Panc1 (cell line): ENCODE measurements at regions not wholly inside any gene's neighbourhood (a gene's known extent, or its start where the extent isn't known, plus 50 kb on each side); places are given as distances from the start of the nearest gene placed in this dataset.

Experiments used
- ATAC-seq: fragments of 200-7000 bp; cut with Tn5 transposase; 2 replicates; pipeline ENCODE4 v1.9.1; 2020; ENCODE audit warnings: mild to moderate bottlenecking, moderate library complexity
- BruUV-seq: library from RNA; stranded (reverse); fragments of 400-500 nt; replicated peaks from 2 replicates; lab custom pipeline; 2021; lab: Mats Ljungman, UMichigan
- CTCF ChIA-PET: fragments of 300-600 bp; sonication (Branson Sonifier 250); formaldehyde crosslinking; loops from one replicate; lab custom pipeline; 2022; ENCODE audit warnings: antibody characterized with exemption; lab: Charles Lee
- POLR2A ChIA-PET: fragments of 300-600 bp; sonication (Branson Sonifier 250); formaldehyde crosslinking; loops from one replicate; lab custom pipeline; 2022; ENCODE audit warnings: antibody characterized with exemption; lab: Charles Lee
- DNase-seq: peaks from one replicate; pipeline ENCODE4 v3.0.0-alpha.2; 2010; ENCODE audit warnings: low read depth, low spot score
- H3K27ac ChIP-seq: 2 replicates; pipeline ENCODE4 v1.5.1; 2011; ENCODE audit warnings: mild to moderate bottlenecking, low read length, inconsistent platforms
- H3K27me3 ChIP-seq: fragments of 200-500 bp; sonication (Bioruptor generic); 2 replicates; pipeline ENCODE4 v1.6.0; 2014; ENCODE audit warnings: low read length, inconsistent platforms; ENCODE audit not compliant: control insufficient read depth, insufficient read depth
- H3K36me3 ChIP-seq: fragments of 200-500 bp; sonication (Bioruptor generic); 2 replicates; pipeline ENCODE4 v1.5.1; 2014; ENCODE audit warnings: inconsistent platforms, mild to moderate bottlenecking, low read length, moderate library complexity; ENCODE audit not compliant: control insufficient read depth, insufficient read depth
- H3K4me1 ChIP-seq: 2 replicates; pipeline ENCODE4 v1.5.1; 2011; ENCODE audit warnings: inconsistent platforms, mild to moderate bottlenecking, low read length, moderate library complexity; ENCODE audit not compliant: control insufficient read depth, insufficient read depth
- H3K4me3 ChIP-seq, 2 experiments: 2 replicates each; pipeline ENCODE4 v1.5.1; 2011 to 2012; ENCODE audit warnings: low read depth in 2 of 2, low read length in 2 of 2, mild to moderate bottlenecking in 2 of 2, inconsistent platforms in 1 of 2, moderate library complexity in 1 of 2
- H3K9me3 ChIP-seq: fragments of 200-500 bp; sonication (Bioruptor generic); 2 replicates; pipeline ENCODE4 v1.5.1; 2014; ENCODE audit warnings: low read depth, mild to moderate bottlenecking, inconsistent platforms, low read length, moderate library complexity; ENCODE audit not compliant: control insufficient read depth, insufficient read depth
- POLR2AphosphoS5 ChIP-seq: IDR thresholded peaks from 2 replicates; pipeline ENCODE4 v1.6.1; 2012; ENCODE audit warnings: mild to moderate bottlenecking, low read depth, low read length, moderate library complexity
- SIN3A ChIP-seq: IDR thresholded peaks from 2 replicates; pipeline ENCODE4 v1.6.1; 2012; ENCODE audit warnings: low read depth, mild to moderate bottlenecking, low read length, moderate library complexity, borderline replicate concordance; ENCODE audit not compliant: insufficient read depth
- TCF7L2 ChIP-seq: IDR thresholded peaks from 2 replicates; pipeline ENCODE4 v1.6.1; 2011; ENCODE audit warnings: mild to moderate bottlenecking, low read depth, low read length, inconsistent platforms
- in situ Hi-C: cut with HindIII; loops from 2 replicates; pipeline ENCODE4 v1.10.0; 2016; ENCODE audit warnings: low sequenced_read_pairs, low pct_unique_long_range_greater_than_20kb
- intact Hi-C: fragments of 100-400 bp; cut with micrococcal nuclease; formaldehyde crosslinking; loops from one replicate; pipeline ENCODE4 v1.10.0; 2022; ENCODE audit not compliant: unreplicated experiment
- TF ChIP-seq, protein P1 (sequence below): fragments of 450-650 bp; IDR thresholded peaks from 2 replicates; pipeline ENCODE4 v1.5.1; 2017; ENCODE audit warnings: mild to moderate bottlenecking
- TF ChIP-seq, protein P2 (sequence below), 2 experiments: IDR thresholded peaks; 2 replicates each; pipeline ENCODE4 v1.6.1; 2011 to 2012; ENCODE audit warnings: low read depth in 2 of 2, control low read depth in 1 of 2, low read length in 1 of 2, mild to moderate bottlenecking in 1 of 2, moderate library complexity in 1 of 2; ENCODE audit not compliant: insufficient read depth in 1 of 2

DNA sequence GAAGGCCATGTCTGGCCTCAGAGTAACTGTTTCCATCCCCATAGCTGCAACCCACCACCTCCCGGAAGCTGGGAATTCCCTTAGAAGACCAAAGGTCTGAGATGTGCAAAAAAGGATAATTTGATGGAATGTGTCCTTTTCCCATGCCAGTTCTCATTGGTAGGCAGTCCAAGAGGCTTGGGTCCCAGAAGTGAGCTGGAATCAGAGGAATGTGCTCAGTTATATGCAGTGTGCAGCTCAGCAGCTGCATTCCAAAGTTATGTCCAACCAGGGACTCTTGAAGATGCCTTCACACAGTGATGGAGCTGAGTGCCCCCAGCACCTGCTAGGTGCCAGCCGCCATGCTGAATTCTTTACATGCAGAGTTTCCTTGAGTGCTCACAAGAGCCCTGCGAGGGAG is 583.9 kb upstream of the TBX3 start:
- intact Hi-C loops, result no loop called here
- TF ChIP-seq, protein P1, sequence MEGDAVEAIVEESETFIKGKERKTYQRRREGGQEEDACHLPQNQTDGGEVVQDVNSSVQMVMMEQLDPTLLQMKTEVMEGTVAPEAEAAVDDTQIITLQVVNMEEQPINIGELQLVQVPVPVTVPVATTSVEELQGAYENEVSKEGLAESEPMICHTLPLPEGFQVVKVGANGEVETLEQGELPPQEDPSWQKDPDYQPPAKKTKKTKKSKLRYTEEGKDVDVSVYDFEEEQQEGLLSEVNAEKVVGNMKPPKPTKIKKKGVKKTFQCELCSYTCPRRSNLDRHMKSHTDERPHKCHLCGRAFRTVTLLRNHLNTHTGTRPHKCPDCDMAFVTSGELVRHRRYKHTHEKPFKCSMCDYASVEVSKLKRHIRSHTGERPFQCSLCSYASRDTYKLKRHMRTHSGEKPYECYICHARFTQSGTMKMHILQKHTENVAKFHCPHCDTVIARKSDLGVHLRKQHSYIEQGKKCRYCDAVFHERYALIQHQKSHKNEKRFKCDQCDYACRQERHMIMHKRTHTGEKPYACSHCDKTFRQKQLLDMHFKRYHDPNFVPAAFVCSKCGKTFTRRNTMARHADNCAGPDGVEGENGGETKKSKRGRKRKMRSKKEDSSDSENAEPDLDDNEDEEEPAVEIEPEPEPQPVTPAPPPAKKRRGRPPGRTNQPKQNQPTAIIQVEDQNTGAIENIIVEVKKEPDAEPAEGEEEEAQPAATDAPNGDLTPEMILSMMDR, result no peak
- no peak for TF ChIP-seq SIN3A
- ATAC-seq (no peak), DNase-seq (no peak)
- Histone ChIP-seq H3K36me3 (no peaks in the 10 kb centered on the region), H3K27me3 (no peaks in the 10 kb centered on the region), H3K27ac (no peak overlapping the region), H3K4me3 (no peak overlapping the region), H3K4me1 (no peaks in the 10 kb centered on the region), H3K9me3 (no peaks in the 10 kb centered on the region)
- in situ Hi-C loops, result no loop called here
- BruUV-seq, result no TSS peak
- POLR2A ChIA-PET, result no interaction called here
- CTCF ChIA-PET, result no interaction called here

DNA sequence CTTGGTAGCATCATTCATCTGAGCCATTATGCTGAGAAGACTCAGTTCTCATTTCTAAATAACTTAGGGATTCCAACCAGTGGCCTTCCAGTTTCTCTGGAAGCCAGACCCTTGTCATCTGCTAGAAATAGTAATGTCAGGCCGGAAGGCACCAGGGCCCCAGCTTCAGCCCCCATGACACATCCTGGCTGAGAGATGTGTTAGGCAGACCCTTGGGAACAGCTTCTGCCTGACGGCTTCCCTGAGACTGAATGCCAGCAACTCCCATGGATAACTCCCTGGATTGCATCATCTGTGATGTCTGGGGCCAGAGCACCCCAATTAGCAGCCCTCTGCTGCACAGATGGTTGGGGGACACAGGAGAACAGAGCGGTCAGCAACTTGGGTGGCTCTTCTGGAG is 583.5 kb upstream of the TBX3 start:
- Histone ChIP-seq H3K27me3 (no peaks in the 10 kb centered on the region), H3K4me3 (no peak overlapping the region), H3K27ac (no peak overlapping the region), H3K9me3 (no peaks in the 10 kb centered on the region), H3K36me3 (no peaks in the 10 kb centered on the region), H3K4me1 (no peaks in the 10 kb centered on the region)
- in situ Hi-C loops, result no loop called here
- intact Hi-C loops, result no loop called here
- CTCF ChIA-PET, result no interaction called here
- DNase-seq (no peak), ATAC-seq (no peak)
- POLR2A ChIA-PET, result no interaction called here
- BruUV-seq, result no TSS peak
- TF ChIP-seq, protein P1, result no peak
- TF ChIP-seq POLR2AphosphoS5, result no peak
- no peak for TF ChIP-seq SIN3A
- TF ChIP-seq, protein P2, sequence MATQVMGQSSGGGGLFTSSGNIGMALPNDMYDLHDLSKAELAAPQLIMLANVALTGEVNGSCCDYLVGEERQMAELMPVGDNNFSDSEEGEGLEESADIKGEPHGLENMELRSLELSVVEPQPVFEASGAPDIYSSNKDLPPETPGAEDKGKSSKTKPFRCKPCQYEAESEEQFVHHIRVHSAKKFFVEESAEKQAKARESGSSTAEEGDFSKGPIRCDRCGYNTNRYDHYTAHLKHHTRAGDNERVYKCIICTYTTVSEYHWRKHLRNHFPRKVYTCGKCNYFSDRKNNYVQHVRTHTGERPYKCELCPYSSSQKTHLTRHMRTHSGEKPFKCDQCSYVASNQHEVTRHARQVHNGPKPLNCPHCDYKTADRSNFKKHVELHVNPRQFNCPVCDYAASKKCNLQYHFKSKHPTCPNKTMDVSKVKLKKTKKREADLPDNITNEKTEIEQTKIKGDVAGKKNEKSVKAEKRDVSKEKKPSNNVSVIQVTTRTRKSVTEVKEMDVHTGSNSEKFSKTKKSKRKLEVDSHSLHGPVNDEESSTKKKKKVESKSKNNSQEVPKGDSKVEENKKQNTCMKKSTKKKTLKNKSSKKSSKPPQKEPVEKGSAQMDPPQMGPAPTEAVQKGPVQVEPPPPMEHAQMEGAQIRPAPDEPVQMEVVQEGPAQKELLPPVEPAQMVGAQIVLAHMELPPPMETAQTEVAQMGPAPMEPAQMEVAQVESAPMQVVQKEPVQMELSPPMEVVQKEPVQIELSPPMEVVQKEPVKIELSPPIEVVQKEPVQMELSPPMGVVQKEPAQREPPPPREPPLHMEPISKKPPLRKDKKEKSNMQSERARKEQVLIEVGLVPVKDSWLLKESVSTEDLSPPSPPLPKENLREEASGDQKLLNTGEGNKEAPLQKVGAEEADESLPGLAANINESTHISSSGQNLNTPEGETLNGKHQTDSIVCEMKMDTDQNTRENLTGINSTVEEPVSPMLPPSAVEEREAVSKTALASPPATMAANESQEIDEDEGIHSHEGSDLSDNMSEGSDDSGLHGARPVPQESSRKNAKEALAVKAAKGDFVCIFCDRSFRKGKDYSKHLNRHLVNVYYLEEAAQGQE (IDR thresholded peaks at IDR 0.05; ENCODE audit: insufficient read depth in 1 of 2, low read depth in 2 of 2, low read length in 1 of 2), result no peak
- TF ChIP-seq TCF7L2, result no peak

DNA sequence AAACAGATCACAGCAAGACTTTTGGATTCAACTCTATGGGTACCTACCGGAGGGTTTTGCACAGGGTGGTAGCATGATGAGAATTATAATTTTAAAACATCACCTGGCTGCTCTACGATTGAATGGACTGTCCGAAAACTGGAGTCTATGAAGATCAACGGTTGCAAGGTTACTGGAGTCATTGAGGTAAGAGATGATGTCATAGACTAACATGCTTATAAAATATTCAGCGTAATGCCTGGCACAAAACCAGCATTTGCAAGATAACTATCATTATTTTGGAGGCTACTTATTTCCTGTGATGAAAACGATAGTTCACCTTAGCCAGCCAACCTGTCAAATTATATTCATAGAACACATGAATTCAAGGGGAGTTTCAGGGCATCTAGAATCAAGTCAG is 580.6 kb upstream of the TBX3 start:
- TF ChIP-seq TCF7L2 (no peak), SIN3A (no peak), POLR2AphosphoS5 (no peak)
- TF ChIP-seq, protein P2 (IDR thresholded peaks at IDR 0.05; ENCODE audit: insufficient read depth in 1 of 2, low read depth in 2 of 2, low read length in 1 of 2), result no peak
- TF ChIP-seq, protein P1, result no peak
- Histone ChIP-seq H3K27ac (no peak overlapping the region), H3K27me3 (no peaks in the 10 kb centered on the region), H3K9me3 (no peaks in the 10 kb centered on the region), H3K4me1 (no peaks in the 10 kb centered on the region), H3K36me3 (no peaks in the 10 kb centered on the region), H3K4me3 (no peak overlapping the region)
- CTCF ChIA-PET, result no interaction called here
- in situ Hi-C loops (no loop called here), intact Hi-C loops (no loop called here)
- POLR2A ChIA-PET, result no interaction called here
- ATAC-seq, result no peak
- no TSS peak for BruUV-seq
- no peak for DNase-seq
